Kidney (tissue), 13 donors: ENCODE measurements at regions not wholly inside any gene's neighbourhood (a gene's known extent, or its start where the extent isn't known, plus 50 kb on each side); places are given as distances from the start of the nearest gene placed in this dataset.

ENCODE experiments used
- DNase-seq, 5 donors: peaks; one replicate each; pipeline ENCODE4 v3.0.0-alpha.2; 2013 to 2020
- FAIRE-seq: peaks from 2 replicates; lab custom pipeline; 2012; peaks lifted over from hg19 to GRCh38; lab: Jason Lieb, UNC
- H3K27ac ChIP-seq, 2 donors: one replicate each; pipeline ENCODE4 v1.7.0; 2013; ENCODE audit warnings: low read depth in 2 of 2, low read length in 2 of 2, inconsistent platforms in 1 of 2
- H3K27me3 ChIP-seq: one replicate; pipeline ENCODE4 v1.7.1; 2013; ENCODE audit warnings: low read length, inconsistent platforms; ENCODE audit not compliant: control insufficient read depth, insufficient read depth
- H3K36me3 ChIP-seq, 3 donors: one replicate each; pipeline versions ENCODE4 v1.7.0 to v1.7.1; 2013; ENCODE audit warnings: low read length in 3 of 3, control low read depth in 1 of 3, inconsistent platforms in 1 of 3; ENCODE audit not compliant: insufficient read depth in 3 of 3, control insufficient read depth in 2 of 3
- H3K4me1 ChIP-seq, 3 donors: one replicate each; pipeline versions ENCODE4 v1.7.0 to v1.7.1; 2013; ENCODE audit warnings: low read length in 3 of 3, inconsistent platforms in 1 of 3, low read depth in 1 of 3; ENCODE audit not compliant: control insufficient read depth in 2 of 3, insufficient read depth in 2 of 3
- H3K4me3 ChIP-seq, 3 donors: one replicate each; pipeline versions ENCODE4 v1.7.0 to v1.8.1; 2013; ENCODE audit warnings: low read length in 3 of 3, control low read depth in 1 of 3, inconsistent platforms in 1 of 3
- H3K9ac ChIP-seq, 3 donors: one replicate each; pipeline versions ENCODE4 v1.7.0 to v1.7.1; 2013; ENCODE audit warnings: low read length in 3 of 3, control low read depth in 1 of 3, inconsistent platforms in 1 of 3
- H3K9me3 ChIP-seq, 3 donors: one replicate each; pipeline versions ENCODE4 v1.7.0 to v1.7.1; 2013; ENCODE audit warnings: low read length in 3 of 3, control low read depth in 1 of 3, inconsistent platforms in 1 of 3; ENCODE audit not compliant: control insufficient read depth in 2 of 3, insufficient read depth in 1 of 3
- CTCF ChIP-seq: IDR thresholded peaks from 3 replicates; pipeline ENCODE4 v1.5.1; 2012; ENCODE audit warnings: mild to moderate bottlenecking, moderate library complexity, borderline replicate concordance; ENCODE audit not compliant: insufficient read depth; ENCODE audit errors: extremely low read depth
- intact Hi-C: fragments of 100-400 bp; cut with DNase I; formaldehyde crosslinking; loops from one replicate; pipeline ENCODE4 v1.11.1; 2022
- donor health status: control.
- donor health status: control.
- donor health status: control.
- donor health status: control.
- donor health status: control.
- donor health status: DM: yes; HTN: yes; CAD: no.
- donor health status: Normal renal cell carcinoma (clear cell type).

GRCh38 chr5:23208959-23209431 is 298.4 kb upstream of the PRDM9 start:
- DNase-seq (peak in 3 of 5 donors; percentile 34 to 73 (median 68)), FAIRE-seq (no peak)
- intact Hi-C loops, result no loop called here
- peak; percentile 59 for TF ChIP-seq CTCF
- H3K9me3 ChIP-seq, result no peaks in the 10 kb centered on the region
- H3K4me3 ChIP-seq, result no peak overlapping the region
- no peak overlapping the region for H3K9ac ChIP-seq
- H3K4me1 ChIP-seq, result no peaks in the 10 kb centered on the region
- H3K27ac ChIP-seq, result no peak overlapping the region
- no peaks in the 10 kb centered on the region for H3K36me3 ChIP-seq
- no peaks in the 10 kb centered on the region for H3K27me3 ChIP-seq

DNA sequence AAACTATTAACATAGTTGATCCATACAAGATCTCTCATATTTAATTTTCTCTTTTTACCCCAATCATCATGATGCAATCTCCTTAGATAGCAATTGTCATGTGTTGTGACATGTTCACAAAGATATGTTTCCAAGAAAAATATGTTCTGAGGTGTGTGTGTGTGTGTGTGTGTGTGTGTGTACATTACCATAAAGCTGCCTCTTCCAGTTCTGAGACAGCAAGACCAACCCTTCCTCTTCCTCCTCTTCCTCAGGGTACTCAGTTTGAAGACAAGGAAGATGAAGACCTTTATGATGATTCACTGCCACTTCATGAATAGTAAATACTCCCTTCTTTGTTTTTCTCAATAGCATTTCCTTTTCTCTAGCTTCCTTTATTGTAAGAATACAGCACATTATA is 303.3 kb upstream of the PRDM9 start:
- Histone ChIP-seq H3K36me3 (no peaks in the 10 kb centered on the region), H3K9ac (no peak overlapping the region), H3K9me3 (no peaks in the 10 kb centered on the region), H3K4me1 (no peaks in the 10 kb centered on the region), H3K4me3 (no peak overlapping the region), H3K27me3 (no peaks in the 10 kb centered on the region), H3K27ac (no peak overlapping the region)
- DNase-seq, result no peak
- FAIRE-seq, result no peak
- no peak for TF ChIP-seq CTCF
- intact Hi-C loops, result no loop called here

DNA sequence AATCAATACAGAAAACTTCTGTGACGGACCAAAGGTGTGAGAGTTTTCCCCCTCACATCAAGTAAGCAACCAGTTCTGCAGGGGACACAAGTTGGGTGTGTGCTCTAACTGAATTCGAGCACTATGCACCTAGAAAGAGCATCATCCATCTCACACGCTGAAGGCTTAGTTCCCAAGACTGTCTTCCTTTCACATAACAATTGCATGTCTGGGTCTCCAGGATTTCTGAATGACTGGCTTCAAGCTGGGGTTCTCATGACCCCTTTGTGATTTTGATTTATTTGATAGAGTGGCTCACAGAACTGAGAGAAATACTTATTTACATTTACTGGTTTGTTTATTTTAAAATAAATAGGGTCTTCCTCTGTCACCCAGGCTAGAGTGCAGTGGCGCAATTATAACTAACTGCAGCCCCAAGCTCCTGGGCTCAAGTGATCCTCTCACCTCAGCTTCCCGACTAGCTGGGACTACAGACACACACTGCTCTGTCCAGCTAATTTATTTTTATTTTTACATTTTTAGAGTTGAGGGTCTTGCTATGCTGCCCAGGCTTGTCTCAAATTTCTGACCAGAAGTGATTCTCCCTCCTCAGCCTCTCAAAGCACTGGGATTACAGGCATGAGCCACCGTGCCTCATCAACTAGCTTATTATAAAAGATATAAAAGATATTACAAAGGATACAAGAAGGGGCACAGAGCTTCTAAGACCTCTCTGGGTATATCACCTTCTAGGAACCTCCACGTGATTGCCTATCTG is 316.7 kb upstream of the CDH12 start:
- no peak for DNase-seq
- Histone ChIP-seq H3K27me3 (no peaks in the 10 kb centered on the region), H3K4me1 (no peaks in the 10 kb centered on the region), H3K9ac (no peak overlapping the region), H3K9me3 (no peaks in the 10 kb centered on the region), H3K36me3 (no peaks in the 10 kb centered on the region), H3K4me3 (no peak overlapping the region), H3K27ac (no peak overlapping the region)
- intact Hi-C loops, result no loop called here
- no peak for TF ChIP-seq CTCF
- FAIRE-seq, result no peak
